Activated CD8-positive, alpha-beta memory T cell treated with anti-CD3 and anti-CD28 coated beads for 24 hours (primary cell): ENCODE measurements at regions not wholly inside any gene's neighbourhood (a gene's known extent, or its start where the extent isn't known, plus 50 kb on each side); places are given as distances from the start of the nearest gene placed in this dataset.
A peak's percentile ranks its signal among the peaks of the same experiment; 100 is the strongest.

Experiments
- DNase-seq: peaks from one replicate; pipeline ENCODE4 v3.0.0-alpha.2; 2020

DNA sequence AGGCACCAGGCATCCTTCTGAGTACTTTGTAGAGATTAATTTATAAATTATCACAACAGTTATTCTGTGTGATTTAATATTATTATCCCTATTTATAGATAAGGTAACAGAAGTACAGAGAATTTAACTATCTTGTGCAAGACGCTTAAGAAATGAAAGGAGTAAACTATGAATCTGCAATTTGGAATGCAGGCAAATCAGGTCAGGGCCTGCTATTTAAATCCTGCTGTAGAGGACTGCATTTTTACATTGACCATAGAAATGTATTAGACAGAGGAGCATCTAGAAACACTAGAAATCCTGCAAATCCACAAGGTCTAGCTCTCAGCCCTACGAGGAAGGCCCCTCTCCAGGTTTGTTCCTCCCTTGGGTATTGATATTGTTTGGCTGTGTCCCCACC is 336.2 kb downstream of the ETS1 start:
- DNase-seq, result no peak

DNA sequence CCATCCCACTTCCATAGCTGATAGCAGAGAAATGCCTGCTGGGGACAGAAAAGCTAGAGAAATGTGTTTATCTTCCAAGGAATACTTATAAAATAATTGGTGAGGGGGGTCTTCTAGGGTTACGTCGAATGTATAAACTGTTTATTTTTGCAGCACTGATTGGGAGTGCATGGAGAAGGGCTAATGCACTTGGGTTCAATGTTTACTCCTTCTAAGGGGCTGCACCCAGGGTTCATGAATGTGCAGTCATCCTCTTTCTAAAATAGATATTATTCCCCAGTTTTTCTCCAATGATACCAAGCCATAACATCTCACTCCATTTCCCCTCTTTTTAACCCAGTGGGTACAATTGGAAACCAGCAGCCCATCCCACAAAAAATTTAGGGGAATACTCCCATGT is 336.9 kb downstream of the ETS1 start:
- DNase-seq, result no peak

DNA sequence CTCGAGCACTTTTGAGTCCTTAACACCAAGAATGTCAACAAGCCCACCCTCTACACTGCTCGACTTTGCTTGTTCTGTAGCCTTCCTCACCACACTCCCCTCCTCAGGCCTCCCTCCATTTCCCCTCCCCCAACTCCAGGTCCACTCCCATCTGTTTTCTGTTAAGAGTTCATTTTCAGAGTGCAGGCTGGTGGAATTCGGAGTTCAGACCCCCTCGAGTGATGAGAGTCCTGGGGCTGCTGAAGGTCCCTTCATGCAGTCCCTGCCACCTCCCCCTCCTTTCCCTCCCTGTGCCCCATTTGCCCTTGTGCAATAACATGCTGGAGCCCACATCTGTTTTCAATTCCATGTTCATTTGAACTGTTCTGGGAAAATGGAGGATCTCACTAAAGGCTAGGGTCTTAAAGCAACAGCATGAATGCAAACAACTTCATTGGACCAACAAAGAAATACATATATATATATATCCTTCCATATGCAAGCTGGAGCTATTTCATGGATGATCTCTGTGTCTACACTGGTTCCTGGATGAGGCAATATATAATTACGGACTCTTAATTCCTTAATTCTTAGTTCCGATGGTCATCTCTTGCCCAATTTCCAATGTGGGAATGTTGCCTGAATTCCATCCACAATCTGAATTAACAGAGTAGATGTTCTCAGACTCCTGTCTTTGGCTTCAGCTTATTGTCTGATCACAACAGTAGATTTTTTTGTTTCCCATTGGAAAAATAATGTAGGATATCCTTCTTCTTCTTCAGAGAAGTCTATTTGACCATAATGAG is 340.4 kb downstream of the ETS1 start:
- DNase-seq, result no peak

DNA sequence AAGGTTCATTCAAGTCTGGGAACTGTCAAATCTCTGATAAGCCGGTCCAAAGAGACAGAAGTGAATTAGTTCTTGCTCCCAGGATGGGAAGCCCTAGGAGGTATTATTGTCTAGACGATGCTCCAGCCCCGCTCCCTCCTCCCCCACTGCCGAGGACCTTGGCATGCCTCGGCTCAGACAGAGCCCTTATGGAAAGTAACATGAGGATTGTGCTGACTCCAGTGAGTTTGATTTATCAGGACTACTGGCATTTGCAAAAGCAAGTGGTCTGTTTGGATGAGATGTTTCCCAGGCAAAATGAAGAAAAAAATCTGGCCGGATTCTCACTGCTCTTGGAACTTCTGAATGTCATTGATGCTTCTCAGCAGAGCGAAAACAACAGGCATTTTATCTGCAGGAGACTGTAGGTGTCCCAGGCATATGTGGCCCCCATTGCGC is 341.0 kb downstream of the ETS1 start:
- no peak for DNase-seq

DNA sequence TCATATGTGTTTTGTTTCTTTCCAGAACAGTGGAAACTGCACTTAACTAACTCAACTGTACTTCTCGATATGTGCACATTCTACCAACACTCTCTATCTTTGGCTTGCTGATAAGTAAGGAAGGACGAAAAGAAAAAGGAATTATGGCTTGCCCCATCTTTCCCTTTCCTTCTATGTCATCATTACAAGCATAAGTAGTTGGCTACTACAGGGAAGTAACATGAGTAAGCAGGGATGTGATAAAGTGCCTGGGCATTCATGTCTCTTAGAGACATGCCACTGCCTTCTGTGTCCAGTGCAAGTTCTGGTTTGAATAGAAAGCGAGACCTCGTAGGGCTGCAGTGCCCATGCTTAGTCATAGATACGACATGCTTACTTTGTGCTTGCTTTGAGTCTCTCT is 342.5 kb downstream of the ETS1 start:
- DNase-seq, result no peak

DNA sequence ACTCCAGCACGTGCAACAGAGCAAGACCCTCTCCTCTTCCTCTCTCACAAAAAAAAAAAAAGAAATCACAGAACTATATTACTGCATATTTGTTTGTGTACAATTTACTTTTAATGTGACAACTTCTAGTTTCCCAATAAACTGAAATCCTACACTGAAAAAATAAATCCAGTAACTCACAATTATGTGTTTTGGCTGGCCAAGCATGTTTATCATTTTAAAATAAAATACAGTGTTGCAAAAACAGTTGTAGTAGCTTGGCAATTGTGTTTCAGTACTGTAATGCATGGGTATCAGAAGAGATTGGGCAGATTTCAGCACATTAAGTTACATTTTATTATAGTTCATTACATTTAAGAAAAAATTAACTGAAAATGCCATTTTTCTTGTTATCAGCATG is 344.9 kb downstream of the ETS1 start:
- DNase-seq, result no peak

DNA sequence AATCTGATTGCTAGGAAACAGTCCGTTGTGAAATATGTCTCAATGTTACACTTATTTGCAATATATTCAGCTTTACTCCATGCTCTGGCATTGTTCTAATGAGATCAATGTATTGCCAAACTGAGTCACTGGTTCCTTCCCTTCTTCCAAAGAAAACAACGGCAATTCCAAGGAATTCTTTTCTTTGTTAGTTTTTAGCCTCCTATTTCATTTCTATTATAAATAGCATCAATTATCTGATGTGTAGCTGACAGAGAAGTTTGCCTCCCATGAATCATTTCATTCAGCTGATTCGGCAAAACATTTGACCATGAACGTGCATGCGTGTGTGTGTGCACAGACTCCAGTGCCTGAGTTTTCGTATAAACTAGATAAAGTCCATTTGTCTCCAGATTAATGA is 346.8 kb downstream of the ETS1 start:
- DNase-seq, result no peak

DNA sequence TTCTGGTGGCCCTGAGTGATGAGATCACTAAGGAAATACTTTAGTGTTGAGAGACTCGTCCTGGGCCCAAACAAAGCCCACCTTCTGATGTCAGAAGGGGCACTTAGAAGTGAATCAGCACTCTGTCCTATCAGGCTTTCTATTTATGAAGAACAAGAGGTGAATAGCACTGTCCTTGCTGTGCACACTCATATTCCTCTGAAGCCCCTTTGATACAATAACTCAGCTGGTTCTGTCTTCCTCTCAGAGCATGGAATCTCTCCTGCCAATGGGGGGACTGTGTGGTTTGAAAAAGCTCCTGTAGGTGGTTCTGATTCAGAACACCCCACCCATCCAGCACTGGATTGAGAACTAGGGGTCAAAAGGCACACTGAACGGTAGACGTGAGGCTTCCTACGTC is 348.1 kb downstream of the ETS1 start:
- DNase-seq, result no peak

DNA sequence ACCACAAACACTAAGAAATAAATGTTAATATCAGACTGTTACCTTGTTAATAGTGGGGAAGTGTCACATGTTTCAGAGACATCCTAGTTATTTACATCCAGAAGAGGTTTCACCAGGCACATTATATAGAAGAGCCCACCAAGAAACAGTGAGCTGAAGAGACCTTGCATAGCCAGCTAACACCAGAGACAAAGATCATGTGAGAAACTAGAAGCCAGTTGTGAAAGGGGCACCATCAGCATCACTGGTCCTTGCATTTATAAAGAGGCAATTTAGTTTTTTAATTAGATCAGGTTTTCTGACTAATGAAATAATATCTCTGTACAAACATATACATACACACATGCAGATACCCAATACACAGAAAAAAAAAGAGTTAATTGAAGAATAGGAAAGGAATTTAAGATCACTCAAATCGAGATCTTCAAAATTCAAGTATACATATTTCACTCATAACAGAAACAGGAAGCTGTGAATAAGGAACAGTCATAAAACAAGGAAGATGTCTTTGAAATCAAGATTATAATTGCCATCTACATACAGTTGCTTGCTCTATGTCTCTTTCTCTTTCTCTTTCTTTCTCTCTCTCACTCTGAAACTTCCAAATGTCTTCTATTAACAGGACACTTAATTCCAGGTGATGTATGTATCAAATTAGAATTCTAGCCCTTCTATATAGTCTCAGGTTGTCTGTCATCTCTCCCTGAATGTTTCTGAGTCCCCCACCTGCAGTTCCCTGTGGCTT is 348.7 kb downstream of the ETS1 start:
- no peak for DNase-seq

DNA sequence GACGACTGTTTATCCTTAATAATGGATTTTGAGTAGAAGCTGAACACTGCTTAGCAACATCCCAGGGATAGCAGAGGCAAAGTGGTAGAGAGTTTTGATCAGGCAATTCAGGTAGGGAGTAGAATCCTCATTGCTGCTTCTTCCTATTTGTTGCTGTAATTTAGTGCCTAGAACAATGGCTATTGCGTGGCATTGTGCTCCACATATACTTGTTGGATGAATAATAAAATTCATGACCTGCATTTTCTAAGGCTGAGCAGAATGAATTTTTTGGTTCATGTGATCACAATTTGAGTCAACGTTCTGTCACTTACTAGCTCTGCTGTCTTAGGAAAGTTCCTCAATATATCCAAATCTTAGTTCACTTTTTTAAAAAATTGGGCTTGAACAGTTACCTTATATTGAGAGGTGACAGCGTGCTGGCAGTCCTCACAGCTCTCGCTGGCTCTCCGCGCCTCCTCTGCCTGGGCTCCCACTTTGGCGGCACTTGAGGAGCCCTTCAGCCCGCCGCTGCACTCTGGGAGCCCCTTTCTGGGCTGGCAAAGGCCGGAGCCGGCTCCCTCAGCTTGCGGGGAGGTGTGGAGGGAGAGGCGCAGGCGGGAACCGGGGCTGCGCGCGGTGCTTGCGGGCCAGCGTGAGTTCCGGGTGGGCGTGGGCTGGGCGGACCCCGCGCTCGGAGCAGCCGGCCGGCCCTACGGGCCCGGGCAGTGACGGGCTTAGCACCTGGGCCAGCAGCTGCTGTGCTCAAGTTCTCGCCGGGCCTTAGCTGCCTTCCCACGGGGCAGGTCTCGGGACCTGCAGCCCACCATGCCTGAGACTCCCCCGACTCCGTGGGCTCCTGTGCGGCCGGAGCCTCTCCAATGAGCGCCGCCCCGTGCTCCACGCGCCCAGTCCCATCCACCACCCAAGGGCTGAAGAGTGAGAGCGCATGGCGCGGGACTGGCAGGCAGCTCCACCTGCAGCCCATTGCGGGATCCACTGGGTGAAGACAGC is 350.6 kb downstream of the ETS1 start:
- no peak for DNase-seq

DNA sequence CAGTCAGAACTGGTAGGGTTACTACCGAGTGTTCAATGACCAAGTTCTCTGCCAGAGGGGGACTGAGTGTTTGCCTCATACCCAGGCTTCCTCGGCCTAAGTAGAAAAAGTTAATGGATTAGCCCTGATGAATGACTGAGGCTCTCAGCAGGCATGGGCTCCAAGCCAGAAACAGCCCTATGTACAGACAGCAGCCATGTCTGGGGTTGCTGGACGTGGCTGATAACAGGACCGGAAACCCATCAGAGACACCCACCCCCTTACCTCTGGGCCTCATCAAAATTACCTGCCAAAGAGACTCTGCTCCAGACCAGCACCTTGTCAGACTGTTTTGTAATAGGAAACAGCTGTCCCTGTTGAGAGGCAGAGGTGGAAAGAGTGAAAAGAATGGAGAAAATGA is 351.4 kb downstream of the ETS1 start:
- DNase-seq, result no peak

DNA sequence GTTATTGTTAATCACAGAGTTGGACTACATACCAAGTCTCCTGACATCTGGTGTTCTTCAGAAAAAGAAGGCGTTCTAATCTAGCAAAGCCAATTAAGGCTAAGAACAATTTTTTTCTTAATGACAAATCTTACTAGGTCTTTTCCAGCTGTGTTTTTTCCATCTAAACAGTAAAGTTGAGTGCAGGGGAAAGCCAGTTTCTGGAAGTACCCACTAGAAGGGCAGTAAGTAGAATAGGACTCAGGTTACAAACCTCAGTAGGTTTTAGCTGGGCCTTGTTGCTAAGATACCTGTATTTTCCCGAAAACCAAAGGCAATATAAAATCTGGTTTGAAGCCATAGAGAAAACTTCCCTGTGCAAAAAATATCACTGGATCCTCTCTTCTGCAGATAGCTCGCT is 351.9 kb downstream of the ETS1 start:
- DNase-seq, result no peak

DNA sequence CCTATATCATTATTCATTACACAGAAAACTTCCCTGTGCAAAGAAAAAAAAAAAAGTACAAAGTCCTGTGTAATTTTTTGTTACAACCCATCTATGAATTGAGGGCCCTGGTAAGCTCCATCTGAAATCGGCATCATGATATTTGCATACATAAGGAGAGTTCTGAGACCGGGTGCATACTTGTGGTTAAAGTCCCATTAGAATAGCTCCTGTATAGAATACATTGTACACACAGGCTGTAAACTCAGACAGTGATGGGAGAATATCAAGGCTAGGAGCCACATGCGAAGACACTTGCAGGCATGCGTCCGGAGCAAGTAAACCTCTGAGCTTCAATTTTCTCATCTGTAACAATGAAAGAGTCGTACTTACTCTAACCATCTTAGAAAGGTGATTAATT is 353.2 kb downstream of the ETS1 start:
- DNase-seq, result no peak

DNA sequence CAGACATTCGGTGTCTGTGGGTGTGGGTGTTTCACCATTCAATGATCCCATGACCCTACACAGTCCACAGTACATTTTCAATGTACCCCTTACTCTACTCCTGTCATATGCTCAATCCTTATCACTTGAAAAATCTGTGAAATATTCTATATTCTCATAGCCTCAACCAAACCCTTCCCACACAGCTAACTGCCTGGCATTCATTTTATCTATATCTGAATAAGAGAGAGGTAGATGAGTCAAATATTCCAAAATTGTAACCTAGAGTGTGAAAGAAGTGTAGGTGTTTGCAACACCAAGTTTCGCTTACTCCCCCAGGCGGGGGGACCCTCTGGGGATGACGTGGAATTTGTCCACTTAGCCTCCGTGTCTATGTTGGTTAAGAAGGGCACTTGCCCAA is 354.8 kb downstream of the ETS1 start:
- peak; percentile 77 for DNase-seq

DNA sequence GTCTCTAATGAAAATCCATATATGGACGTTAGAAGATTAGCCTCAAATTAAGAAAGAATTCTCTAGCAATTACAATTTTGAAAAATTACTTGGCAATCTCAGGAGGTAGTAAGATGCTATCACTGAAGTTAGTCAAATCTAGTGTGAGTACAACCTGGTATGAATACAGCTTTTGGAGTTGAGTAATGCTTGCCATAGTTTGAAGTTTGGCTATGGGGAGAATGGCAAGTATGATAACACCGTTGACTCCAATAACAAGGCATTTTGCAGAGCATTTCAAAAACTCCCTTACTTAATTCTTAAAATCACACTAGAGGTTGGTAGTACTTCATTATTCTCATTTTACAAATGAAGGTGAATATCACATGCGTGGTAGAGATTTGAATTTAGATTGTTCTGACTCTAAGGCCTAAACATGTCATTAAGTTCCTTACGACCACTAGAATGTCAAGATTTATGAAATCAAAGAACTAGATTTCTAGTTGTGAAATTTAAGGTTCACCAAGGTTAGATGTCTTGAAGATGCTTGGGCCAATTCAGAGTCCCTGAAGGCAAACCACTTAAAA is 355.4 kb downstream of the ETS1 start:
- DNase-seq, result no peak

DNA sequence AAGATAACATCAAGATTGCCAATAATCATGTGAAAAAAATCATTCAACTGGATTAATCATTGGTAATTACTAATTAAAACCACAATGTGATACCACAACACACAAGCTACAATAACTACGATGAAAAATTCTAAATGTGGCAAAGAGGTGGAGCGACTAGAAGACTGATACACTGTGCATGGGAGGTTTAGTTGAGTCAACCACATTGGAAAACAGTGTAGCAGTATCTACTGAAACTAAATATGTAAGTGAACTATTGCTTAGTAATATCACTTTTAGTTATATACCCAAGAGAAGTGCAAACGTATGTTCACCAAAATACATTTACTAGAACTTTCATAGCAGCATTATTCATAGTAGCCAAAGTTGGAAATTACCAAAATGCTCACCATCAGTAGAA is 359.9 kb downstream of the ETS1 start:
- DNase-seq, result no peak

DNA sequence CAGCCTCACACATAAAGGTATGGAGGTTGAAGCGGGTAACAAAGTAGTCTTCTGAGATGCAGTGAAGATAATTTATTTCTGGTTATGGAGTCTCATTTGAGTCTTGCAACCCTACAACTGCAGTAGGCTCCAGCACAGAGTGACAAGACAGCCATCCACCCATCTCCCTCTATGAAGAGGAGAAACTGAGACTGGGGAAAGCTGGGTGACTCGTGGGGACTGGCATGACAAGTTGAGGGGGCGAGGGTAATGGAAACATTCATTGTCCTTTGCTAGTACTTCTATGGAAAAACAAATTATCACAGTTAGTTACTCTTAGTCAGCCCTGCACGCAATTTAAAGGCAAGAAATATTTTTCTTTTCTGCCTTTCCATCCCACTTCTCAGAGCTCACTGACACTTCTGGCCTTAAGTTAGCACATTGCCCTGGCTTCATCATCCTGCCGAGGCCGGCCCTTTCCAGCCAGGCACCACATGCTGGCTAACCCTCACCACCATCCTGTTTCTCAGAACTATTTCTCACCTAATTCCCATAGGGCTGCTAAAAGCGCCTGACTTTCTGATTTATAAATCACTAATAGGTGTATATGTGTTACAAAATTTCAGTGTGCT is 361.1 kb downstream of the ETS1 start:
- DNase-seq, result no peak

DNA sequence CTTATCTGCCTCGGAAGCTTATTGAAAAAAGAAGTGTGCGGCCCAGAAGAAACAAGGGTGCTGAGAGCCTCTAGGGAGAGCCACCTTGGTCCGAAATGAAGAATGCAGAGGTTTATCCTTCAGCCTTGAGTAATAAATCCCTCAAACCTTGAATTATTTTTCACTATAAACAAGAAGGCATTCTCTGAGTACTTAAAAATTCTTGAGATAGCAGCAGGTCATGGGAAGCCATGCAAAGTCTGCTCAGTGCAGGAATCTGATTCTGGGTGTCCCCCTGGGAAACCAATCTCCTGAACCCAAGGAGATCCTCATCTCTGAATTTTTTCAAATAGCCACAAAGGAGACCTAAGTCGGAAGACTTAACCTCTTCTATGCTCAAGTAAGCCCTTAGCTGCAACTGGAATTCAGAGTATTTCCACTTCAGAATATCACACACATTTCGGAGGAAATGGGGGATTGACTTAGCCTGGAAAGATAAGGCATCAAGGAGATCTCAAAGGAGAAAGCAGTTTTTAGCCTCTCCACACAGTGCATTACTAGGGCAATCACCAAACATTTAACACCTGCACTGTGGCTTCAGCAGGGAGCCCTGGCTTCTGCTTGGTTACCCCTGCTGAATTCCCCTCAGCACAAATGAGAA is 365.0 kb downstream of the ETS1 start:
- DNase-seq, result no peak

DNA sequence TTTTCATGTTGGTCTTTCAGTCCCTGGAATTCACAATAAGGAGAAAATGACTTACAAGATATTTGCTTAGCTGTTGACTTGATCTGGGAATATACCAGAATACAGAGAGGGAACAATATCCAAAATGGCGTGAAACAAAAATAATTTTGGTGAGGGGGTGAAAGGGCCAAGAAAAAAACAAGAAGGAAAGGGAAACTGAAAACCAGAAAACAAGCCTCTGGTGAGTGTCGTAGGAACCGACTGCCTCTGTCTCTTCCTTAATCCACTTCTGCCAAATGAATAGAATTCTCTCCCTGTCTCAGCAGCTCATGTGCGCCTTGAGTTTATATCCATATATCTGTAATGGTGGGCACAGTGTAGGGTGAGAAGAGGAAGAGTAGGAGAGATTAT is 367.6 kb downstream of the ETS1 start:
- DNase-seq, result no peak

DNA sequence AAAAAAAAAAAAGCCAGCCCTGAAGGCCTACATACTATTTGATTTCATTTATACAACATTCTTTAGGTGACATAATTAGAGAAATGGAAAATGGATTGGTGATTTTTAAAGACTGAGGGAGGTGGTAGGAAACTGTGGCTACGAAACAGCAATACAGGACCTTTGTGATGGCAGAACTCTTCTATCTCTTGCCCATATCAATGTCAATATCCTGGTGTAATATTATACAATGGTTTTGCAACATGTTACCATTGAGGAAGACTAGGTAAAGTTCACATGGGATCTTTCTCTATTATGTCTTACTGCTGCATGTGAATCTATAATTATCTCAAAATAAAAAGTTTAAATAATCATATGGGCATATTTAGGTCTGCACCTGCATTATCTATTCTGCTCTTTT is 371.2 kb downstream of the ETS1 start:
- DNase-seq, result no peak

DNA sequence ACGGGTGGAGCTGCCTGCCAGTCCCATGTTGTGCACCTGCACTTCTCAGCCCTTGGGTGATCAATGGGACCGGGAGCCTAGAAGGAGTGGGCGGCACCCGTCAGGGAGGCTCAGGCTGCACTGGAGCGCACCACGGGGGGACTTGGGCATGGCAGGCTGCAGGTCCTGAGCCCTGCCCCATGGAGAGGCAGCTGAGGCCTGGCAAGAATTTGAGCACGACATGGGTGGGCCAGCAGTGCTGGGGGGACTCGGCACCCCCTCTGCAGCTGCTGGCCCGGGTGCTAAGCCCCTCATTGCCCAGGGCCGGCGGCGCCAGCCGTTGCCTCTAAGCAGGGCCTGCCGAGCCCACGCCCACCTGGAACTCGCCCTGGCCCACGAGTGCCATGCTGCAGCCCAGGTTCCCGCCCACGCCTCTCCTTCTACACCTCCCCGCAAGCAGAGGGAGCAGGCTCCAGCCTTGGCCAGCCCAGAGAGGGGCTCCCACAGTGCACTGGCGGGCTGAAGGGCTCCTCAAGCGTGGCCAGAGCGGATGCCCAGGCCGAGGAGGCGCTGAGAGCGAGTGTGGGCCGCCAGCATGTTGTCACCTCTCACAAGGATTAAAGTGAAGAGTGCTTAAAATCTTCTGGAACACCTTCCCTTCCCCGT is 372.0 kb downstream of the ETS1 start:
- DNase-seq, result no peak

DNA sequence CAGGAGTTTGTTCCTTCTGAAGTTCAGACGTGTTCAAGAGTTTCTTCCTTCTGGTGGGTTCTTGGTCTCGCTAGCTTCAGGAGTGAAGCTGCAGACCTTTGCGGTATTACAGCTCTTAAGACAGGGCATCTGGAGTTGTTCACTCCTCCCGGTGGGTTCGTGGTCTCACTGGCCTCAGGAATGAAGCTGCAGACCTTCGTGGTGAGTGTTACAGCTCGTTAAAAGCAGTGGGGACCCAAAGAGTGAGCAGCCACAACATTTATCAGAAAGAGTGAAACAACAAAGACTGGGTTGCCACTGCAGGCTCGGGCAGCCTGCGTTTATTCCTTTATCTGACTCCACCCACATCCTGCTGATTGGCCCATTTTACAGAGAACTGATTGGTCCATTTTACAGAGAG is 373.1 kb downstream of the ETS1 start:
- DNase-seq, result no peak
